Muscle of leg (tissue), 3 donors: ENCODE measurements at regions not wholly inside any gene's neighbourhood (a gene's known extent, or its start where the extent isn't known, plus 50 kb on each side); places are given as distances from the start of the nearest gene placed in this dataset.
"Not testable (repeated sequence)": the region's sequence is repeated elsewhere in the genome, so short reads cannot be mapped to it uniquely, and the experiment has no call there.

Source experiments
- DNase-seq: peaks from one replicate; pipeline ENCODE4 v3.0.0; 2013
- H3K27ac ChIP-seq: one replicate; pipeline ENCODE4 v1.5.1; 2013; ENCODE audit warnings: mild to moderate bottlenecking, low read length, control low read depth
- H3K27me3 ChIP-seq: one replicate; pipeline ENCODE4 v1.6.1; 2013; ENCODE audit warnings: low read length; ENCODE audit not compliant: control insufficient read depth, insufficient read depth
- H3K36me3 ChIP-seq: one replicate; pipeline ENCODE4 v1.6.1; 2013; ENCODE audit warnings: low read length; ENCODE audit not compliant: control insufficient read depth, insufficient read depth
- H3K4me1 ChIP-seq: one replicate; pipeline ENCODE4 v1.6.1; 2013; ENCODE audit warnings: low read length; ENCODE audit not compliant: control insufficient read depth, insufficient read depth
- H3K4me3 ChIP-seq: one replicate; pipeline ENCODE4 v1.5.1; 2013; ENCODE audit warnings: low read length, control low read depth
- H3K9me3 ChIP-seq: replicated peaks from 2 replicates; pipeline ENCODE4 v1.6.1; 2013; ENCODE audit warnings: low read depth, low read length; ENCODE audit not compliant: control insufficient read depth
- WGBS: methylation state at CpG from one replicate; pipeline ENCODE4 v1.1.5; 2013; ENCODE audit warnings: missing lambda C conversion rate; ENCODE audit not compliant: insufficient coverage; 5-methylcytosine and 5-hydroxymethylcytosine counted together

DNA sequence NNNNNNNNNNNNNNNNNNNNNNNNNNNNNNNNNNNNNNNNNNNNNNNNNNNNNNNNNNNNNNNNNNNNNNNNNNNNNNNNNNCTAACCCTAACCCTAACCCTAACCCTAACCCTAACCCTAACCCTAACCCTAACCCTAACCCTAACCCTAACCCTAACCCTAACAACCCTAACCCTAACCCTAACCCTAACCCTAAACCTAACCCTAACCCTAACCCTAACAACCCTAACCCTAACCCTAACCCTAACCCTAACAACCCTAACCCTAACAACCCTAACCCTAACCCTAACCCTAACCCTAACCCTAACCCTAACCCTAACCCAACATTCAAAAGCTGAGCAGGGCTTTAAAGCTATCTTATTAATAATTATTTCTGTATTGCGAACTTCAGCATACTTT, 182.5 kb upstream of the FAM20C start:
- no CpG with 5 or more reads among the region's 1 CpG for WGBS
- H3K27ac ChIP-seq, H3K36me3 ChIP-seq, H3K9me3 ChIP-seq, H3K4me3 ChIP-seq, H3K27me3 ChIP-seq, DNase-seq, H3K4me1 ChIP-seq: not testable (repeated sequence)

DNA sequence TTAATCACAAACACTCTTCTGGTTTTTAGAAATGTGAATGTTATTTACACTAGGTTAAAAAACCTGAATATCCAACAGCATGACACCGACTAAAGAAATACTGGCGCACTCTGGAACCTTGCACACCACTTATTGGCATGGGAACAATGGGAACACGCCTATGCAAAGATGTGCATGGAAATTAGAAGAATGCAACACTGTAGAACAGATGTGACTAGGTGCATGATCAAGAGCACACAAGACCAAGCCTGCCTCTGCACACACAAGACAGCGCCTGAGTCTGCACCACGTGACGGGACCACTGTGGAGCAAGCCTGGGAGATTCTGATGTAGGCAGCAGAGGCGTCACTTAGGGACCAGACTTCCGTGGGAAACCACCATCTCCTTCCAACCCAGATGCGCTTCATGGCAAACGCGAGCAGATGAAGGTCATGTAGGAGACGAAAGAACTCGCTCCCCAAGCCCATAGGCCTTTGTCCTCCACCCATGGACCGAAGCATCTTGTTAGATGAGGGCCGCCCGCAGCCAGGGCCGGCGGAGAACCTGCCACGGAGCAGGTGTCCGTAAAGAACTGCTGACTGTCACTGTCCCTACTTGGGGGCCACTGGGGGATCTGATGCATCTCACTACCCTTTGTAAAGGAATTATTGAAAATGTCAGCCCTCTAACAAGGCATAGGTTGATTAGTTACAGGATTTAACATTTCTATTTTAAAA, 159.6 kb upstream of the FAM20C start:
- not testable (repeated sequence) for H3K4me3 ChIP-seq, DNase-seq, H3K9me3 ChIP-seq, H3K27me3 ChIP-seq, H3K4me1 ChIP-seq, H3K27ac ChIP-seq, H3K36me3 ChIP-seq
- no CpG with 5 or more reads among the region's 20 CpGs for WGBS

DNA sequence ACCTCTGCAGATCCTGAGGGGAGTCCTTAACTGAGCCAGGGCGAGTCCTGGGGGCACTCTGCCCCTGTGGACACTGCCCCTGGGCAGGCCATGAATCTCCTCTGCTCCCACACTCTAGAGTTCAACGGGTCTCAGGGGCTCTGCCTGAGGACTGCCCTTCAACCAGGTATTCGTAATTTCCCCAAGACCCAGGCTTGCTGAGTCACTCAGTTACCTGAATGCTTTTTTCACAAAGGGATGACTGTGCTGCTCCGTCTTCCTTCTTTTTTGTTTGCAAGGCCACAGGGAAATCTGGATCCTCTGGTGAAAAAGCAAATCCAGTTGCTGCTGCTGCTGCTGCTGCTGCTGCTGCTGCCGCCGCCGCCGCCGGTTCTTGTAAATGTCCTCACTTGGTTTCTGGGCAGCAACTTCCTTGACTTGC, 157.2 kb upstream of the FAM20C start:
- H3K4me1 ChIP-seq, H3K27me3 ChIP-seq, H3K4me3 ChIP-seq, DNase-seq, H3K9me3 ChIP-seq, H3K27ac ChIP-seq, H3K36me3 ChIP-seq: not testable (repeated sequence)
- WGBS: 50% methylated on average over 1 of the region's 9 CpGs

DNA sequence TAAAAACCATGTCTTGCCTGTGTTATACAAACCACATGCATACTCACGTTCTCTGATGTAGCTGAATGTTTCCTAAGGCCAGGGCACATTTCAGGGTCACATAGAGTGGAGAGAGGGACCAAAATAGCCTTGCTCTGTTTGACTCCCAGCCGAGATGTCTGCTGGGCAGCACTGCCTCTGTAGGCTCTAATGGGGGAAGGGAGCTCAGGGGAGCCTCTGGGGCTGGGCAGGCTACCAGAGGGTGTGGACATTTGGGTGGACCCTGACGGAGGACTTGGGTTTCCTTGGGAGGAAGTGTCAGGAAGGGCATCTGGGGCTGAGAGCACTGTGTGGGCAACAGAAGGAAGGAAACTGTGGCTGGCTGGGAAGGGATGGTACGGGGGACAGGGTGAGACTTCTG, 155.8 kb upstream of the FAM20C start:
- H3K27me3 ChIP-seq, DNase-seq, H3K4me1 ChIP-seq, H3K27ac ChIP-seq, H3K36me3 ChIP-seq, H3K9me3 ChIP-seq, H3K4me3 ChIP-seq: not testable (repeated sequence)
- no CpG with 5 or more reads among the region's 4 CpGs for WGBS

DNA sequence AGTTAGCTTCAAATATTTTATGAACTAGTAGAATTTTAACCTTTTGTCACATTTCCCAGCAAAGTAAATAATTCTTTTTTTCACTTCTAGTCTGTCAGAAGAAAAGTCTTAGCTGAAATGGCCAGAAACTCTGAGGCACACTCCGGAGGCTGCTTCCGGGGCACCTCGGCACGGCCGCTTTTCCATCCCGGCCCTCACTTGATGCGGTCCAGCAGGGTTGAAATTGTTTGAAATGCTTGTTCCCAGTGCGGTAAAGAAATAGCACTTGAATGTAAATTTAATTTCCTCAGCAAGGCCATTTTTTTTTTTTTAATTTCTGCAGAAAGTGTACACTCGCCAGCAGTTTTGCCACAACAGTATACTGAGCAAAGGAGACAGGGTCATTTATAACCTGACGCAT, 154.7 kb upstream of the FAM20C start:
- H3K27me3 ChIP-seq: peaks cover 12% of the 10 kb centered on the region
- H3K36me3 ChIP-seq, H3K9me3 ChIP-seq, H3K4me1 ChIP-seq, DNase-seq, H3K4me3 ChIP-seq, H3K27ac ChIP-seq: not testable (repeated sequence)
- WGBS: no CpG with 5 or more reads among the region's 10 CpGs

DNA sequence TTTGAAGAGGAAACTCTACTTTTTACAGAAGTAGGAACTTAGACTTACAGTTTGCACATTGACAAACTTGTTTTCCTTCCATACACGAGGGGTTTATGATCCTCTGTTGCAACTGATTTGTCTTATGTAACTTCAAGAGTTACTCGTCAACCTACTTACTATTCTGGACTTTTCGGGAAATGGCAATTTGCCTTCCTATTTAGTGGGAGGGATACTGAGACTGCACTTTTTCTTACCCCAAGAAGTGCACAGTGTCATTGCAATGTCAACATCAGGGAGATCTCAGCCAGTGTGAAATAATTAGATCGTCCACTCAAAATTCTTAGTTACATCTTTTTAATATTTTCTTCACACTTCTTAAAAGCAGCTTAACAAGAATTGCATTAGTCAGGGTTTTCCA, 153.9 kb upstream of the FAM20C start:
- DNase-seq, H3K27ac ChIP-seq, H3K4me1 ChIP-seq, H3K4me3 ChIP-seq, H3K36me3 ChIP-seq, H3K9me3 ChIP-seq: not testable (repeated sequence)
- whole genome bisulfite sequencing: no CpG with 5 or more reads among the region's 4 CpGs
- H3K27me3 ChIP-seq: peaks cover 12% of the 10 kb centered on the region

DNA sequence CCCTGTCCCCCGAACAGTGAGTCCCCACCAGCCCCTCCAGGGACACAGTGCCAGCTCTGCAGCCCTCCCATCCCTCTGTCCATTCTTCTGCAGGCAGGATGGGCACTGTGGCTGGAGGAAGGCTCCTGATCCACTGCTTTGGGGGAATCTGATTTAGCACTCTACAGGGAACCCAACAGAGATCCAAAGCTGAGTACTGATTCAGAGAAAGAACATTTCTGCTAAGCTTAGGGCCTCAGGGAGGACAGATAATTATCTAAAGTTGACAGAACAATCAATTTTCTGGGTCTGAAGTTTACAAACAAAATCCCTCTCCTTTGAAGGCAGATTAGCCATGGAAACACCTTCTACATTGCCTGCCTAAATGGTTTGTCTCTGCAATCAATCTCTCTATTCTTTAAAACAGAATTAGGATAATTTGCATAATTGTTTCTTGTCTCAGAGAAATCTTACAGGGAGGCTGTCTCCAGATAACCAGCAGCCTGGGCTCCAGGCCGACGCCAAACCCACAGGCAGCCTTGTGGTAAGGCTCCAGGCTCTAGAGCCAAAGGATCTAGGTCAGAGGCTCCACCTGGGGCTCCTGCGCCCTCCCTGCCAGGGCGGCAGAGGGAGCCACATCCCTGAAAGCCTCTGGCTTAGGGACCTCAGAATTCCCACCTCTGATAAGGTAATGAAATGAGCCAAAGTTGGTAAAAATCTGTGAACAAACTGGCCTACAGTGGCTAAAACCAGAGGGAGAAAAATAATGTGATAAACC, 152.2 kb upstream of the FAM20C start:
- not testable (repeated sequence) for DNase-seq, H3K36me3 ChIP-seq, H3K4me1 ChIP-seq, H3K9me3 ChIP-seq, H3K4me3 ChIP-seq, H3K27ac ChIP-seq
- 42% methylated on average over 2 of the region's 5 CpGs for WGBS
- peaks cover 16% of the 10 kb centered on the region for H3K27me3 ChIP-seq

DNA sequence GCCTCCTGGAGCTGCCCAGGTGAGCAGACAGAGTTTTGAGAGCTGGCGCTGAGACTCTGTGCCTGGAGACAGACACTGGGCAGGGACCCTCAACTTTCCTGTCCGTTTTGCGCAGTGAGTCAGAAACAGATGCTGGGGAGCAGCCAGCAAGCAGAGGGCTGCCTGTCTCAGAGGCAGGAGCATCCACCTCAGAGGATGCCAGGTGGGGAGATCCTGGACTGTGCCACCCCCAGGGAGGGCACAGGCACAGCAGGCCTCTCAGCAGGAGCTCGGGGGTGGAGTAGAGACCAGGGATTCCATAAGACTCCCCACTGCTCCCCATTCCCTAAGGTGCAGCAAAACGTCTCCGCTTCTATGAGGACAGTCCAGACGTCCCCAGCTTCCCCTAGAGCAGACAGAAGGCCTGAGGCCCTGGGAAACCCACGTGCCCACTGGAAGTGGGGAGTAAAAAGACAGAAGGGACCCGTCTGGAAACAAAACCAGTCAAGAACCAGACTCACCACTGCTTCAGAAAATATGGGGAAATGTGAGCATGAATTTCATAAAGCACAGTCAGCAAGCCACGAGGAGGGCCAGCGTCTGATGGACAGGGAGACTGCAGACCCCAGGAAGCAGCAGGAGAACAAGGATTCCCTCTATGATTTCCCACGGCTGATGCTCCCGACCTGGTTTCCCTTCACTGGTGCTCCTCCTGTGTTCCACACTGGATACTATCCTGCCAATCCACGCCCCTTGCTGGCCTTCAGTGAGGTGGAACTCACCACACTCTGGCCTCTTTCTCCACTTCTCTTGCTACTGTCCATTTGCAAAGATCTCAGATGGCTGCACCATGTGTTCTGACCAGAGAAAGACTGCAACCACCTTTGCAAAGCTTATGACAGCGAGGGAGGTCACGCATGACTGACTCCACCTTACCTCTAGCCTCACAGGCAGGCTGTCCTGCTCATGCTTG, 151.3 kb upstream of the FAM20C start:
- H3K9me3 ChIP-seq: no peaks in the 10 kb centered on the region
- no peaks in the 10 kb centered on the region for H3K36me3 ChIP-seq
- peaks cover 16% of the 10 kb centered on the region for H3K27me3 ChIP-seq
- no peak for DNase-seq
- no peak overlapping the region for H3K4me3 ChIP-seq
- H3K4me1 ChIP-seq: no peaks in the 10 kb centered on the region
- 59% methylated on average over 12 of the region's 16 CpGs for WGBS
- no peak overlapping the region for H3K27ac ChIP-seq

DNA sequence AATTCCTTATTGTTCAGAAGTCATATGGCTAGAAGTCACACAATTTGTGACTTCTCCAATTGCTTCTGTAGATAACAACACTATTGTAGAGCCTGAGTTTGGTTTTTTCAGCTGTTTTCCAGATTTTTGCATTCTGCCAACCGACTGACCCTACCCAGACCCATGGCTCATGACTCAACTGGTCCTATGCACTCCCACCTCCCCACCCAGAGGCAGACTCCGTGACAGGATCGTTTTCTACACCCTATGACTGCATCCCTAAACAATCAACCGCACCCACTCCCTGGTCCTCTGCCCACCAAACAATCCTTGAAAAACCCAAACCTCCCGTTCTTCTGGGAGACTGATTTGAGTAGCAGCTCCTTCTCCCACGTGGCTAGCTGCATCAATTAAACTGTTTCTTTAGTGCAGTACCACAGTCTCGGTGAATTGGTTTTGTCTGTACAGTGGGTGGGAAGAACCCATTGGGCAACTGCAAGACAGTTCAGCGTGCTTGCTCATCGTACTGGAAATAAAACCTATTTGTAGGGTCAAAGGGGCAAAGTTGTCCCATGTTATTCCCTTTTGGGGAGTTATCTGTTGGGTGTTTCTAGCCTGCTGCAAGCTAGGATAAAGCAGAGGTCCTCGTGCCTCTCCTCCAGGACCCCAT, 150.3 kb upstream of the FAM20C start:
- 77% methylated on average over 6 of the region's 10 CpGs for WGBS
- peaks cover 16% of the 10 kb centered on the region for H3K27me3 ChIP-seq
- H3K36me3 ChIP-seq: no peaks in the 10 kb centered on the region
- H3K27ac ChIP-seq: no peak overlapping the region
- no peak overlapping the region for H3K4me3 ChIP-seq
- no peaks in the 10 kb centered on the region for H3K4me1 ChIP-seq
- DNase-seq: no peak
- H3K9me3 ChIP-seq: no peaks in the 10 kb centered on the region
